ENCODE measurements at regions not wholly inside any gene's neighbourhood (a gene's known extent, or its start where the extent isn't known, plus 50 kb on each side); places are given as distances from the start of the nearest gene placed in this dataset.

GRCh38 chr13:80452279-80452678, 111.4 kb upstream of the SPRY2 start:
- Histone ChIP-seq H3K4me1 (ENCODE audit: control insufficient read depth in 3 of 3, insufficient read depth in 3 of 3, low read length in 3 of 3) (peaks cover 0 to 10% (median 8%) of the 10 kb centered on the region in 3 donors), H3K9me3 (ENCODE audit: control insufficient read depth in 3 of 3, low read length in 3 of 3) (no peaks in the 10 kb centered on the region), H3K27me3 (ENCODE audit: control insufficient read depth in 3 of 3, insufficient read depth in 3 of 3, low read length in 3 of 3) (no peaks in the 10 kb centered on the region)

GRCh38 chr13:80451641-80452040, 110.7 kb upstream of the SPRY2 start:
- peaks cover 0 to 10% (median 8%) of the 10 kb centered on the region in 3 donors for H3K4me1 ChIP-seq (ENCODE audit: control insufficient read depth in 3 of 3, insufficient read depth in 3 of 3, low read length in 3 of 3)
- no peak overlapping the region for H3K9ac ChIP-seq (ENCODE audit: low read depth in 1 of 3, low read length in 3 of 3)

More at GRCh38 chr13:80452279-80452678, 111.4 kb upstream of the SPRY2 start:
- H3K4me3 ChIP-seq (ENCODE audit: low read length in 3 of 3), result no peak overlapping the region
- no peaks in the 10 kb centered on the region for H3K36me3 ChIP-seq (ENCODE audit: control insufficient read depth in 3 of 3, insufficient read depth in 3 of 3, low read length in 3 of 3)
- H3K9ac ChIP-seq (ENCODE audit: low read depth in 1 of 3, low read length in 3 of 3), result no peak overlapping the region
- no peak overlapping the region for H3K27ac ChIP-seq (ENCODE audit: low read depth, low read length)

GRCh38 chr13:80450386-80450785, 109.5 kb upstream of the SPRY2 start:
- Histone ChIP-seq H3K27ac (ENCODE audit: low read depth, low read length) (no peak overlapping the region), H3K27me3 (ENCODE audit: control insufficient read depth in 3 of 3, insufficient read depth in 3 of 3, low read length in 3 of 3) (no peaks in the 10 kb centered on the region), H3K4me3 (ENCODE audit: low read length in 3 of 3) (no peak overlapping the region), H3K9me3 (ENCODE audit: control insufficient read depth in 3 of 3, low read length in 3 of 3) (no peaks in the 10 kb centered on the region), H3K36me3 (ENCODE audit: control insufficient read depth in 3 of 3, insufficient read depth in 3 of 3, low read length in 3 of 3) (no peaks in the 10 kb centered on the region), H3K9ac (ENCODE audit: low read depth in 1 of 3, low read length in 3 of 3) (no peak overlapping the region), H3K4me1 (ENCODE audit: control insufficient read depth in 3 of 3, insufficient read depth in 3 of 3, low read length in 3 of 3) (peaks cover 0 to 10% (median 8%) of the 10 kb centered on the region in 3 donors)

More at GRCh38 chr13:80451641-80452040, 110.7 kb upstream of the SPRY2 start:
- Histone ChIP-seq H3K4me3 (ENCODE audit: low read length in 3 of 3) (no peak overlapping the region), H3K36me3 (ENCODE audit: control insufficient read depth in 3 of 3, insufficient read depth in 3 of 3, low read length in 3 of 3) (no peaks in the 10 kb centered on the region), H3K9me3 (ENCODE audit: control insufficient read depth in 3 of 3, low read length in 3 of 3) (no peaks in the 10 kb centered on the region), H3K27ac (ENCODE audit: low read depth, low read length) (no peak overlapping the region), H3K27me3 (ENCODE audit: control insufficient read depth in 3 of 3, insufficient read depth in 3 of 3, low read length in 3 of 3) (no peaks in the 10 kb centered on the region)

GRCh38 chr13:80448725-80449124, 107.8 kb upstream of the SPRY2 start:
- Histone ChIP-seq H3K36me3 (ENCODE audit: control insufficient read depth in 3 of 3, insufficient read depth in 3 of 3, low read length in 3 of 3) (no peaks in the 10 kb centered on the region), H3K4me3 (ENCODE audit: low read length in 3 of 3) (no peak overlapping the region), H3K4me1 (ENCODE audit: control insufficient read depth in 3 of 3, insufficient read depth in 3 of 3, low read length in 3 of 3) (peaks cover 7 to 23% (median 14%) of the 10 kb centered on the region in 3 donors), H3K9ac (ENCODE audit: low read depth in 1 of 3, low read length in 3 of 3) (no peak overlapping the region), H3K9me3 (ENCODE audit: control insufficient read depth in 3 of 3, low read length in 3 of 3) (no peaks in the 10 kb centered on the region), H3K27ac (ENCODE audit: low read depth, low read length) (no peak overlapping the region), H3K27me3 (ENCODE audit: control insufficient read depth in 3 of 3, insufficient read depth in 3 of 3, low read length in 3 of 3) (no peaks in the 10 kb centered on the region)

DNA sequence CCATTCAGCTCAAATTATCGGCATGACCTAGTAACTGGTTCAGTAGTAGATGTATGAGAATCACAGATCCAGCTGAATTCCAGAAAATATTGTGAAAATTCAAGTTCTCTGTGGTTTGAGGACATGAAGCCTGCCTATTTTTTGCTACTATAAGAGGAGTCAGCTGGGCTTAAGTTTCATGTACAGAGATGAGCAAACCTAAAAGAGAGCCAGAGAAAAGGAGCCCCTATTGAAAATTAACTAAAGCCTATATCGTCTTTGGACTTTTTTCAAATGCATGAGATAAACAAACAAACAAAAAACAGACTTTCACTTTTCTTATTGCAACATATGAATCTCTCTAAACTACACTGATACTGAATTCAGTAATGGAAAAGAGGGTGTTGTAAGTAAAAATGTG, 106.8 kb upstream of the SPRY2 start:
- Histone ChIP-seq H3K36me3 (ENCODE audit: control insufficient read depth in 3 of 3, insufficient read depth in 3 of 3, low read length in 3 of 3) (no peaks in the 10 kb centered on the region), H3K4me1 (ENCODE audit: control insufficient read depth in 3 of 3, insufficient read depth in 3 of 3, low read length in 3 of 3) (peaks cover 7 to 24% (median 14%) of the 10 kb centered on the region in 3 donors), H3K4me3 (ENCODE audit: low read length in 3 of 3) (no peak overlapping the region), H3K27me3 (ENCODE audit: control insufficient read depth in 3 of 3, insufficient read depth in 3 of 3, low read length in 3 of 3) (no peaks in the 10 kb centered on the region), H3K27ac (ENCODE audit: low read depth, low read length) (no peak overlapping the region), H3K9me3 (ENCODE audit: control insufficient read depth in 3 of 3, low read length in 3 of 3) (no peaks in the 10 kb centered on the region), H3K9ac (ENCODE audit: low read depth in 1 of 3, low read length in 3 of 3) (no peak overlapping the region)

- no peak overlapping the region for H3K9ac ChIP-seq (ENCODE audit: low read depth in 1 of 3, low read length in 3 of 3)
- H3K9me3 ChIP-seq (ENCODE audit: control insufficient read depth in 3 of 3, low read length in 3 of 3), result no peaks in the 10 kb centered on the region
- no peak overlapping the region for H3K4me3 ChIP-seq (ENCODE audit: low read length in 3 of 3)
- no peaks in the 10 kb centered on the region for H3K36me3 ChIP-seq (ENCODE audit: control insufficient read depth in 3 of 3, insufficient read depth in 3 of 3, low read length in 3 of 3)
- no peak overlapping the region for H3K27ac ChIP-seq (ENCODE audit: low read depth, low read length)
- H3K27me3 ChIP-seq (ENCODE audit: control insufficient read depth in 3 of 3, insufficient read depth in 3 of 3, low read length in 3 of 3), result no peaks in the 10 kb centered on the region
- peaks cover 7 to 17% (median 13%) of the 10 kb centered on the region in 3 donors for H3K4me1 ChIP-seq (ENCODE audit: control insufficient read depth in 3 of 3, insufficient read depth in 3 of 3, low read length in 3 of 3)
Measured at GRCh38 chr13:80444240-80445015, 103.5 kb upstream of the SPRY2 start.

GRCh38 chr13:80442609-80443008, 101.7 kb upstream of the SPRY2 start:
- no peak overlapping the region for H3K27ac ChIP-seq (ENCODE audit: low read depth, low read length)
- H3K9me3 ChIP-seq (ENCODE audit: control insufficient read depth in 3 of 3, low read length in 3 of 3), result no peaks in the 10 kb centered on the region
- H3K4me3 ChIP-seq (ENCODE audit: low read length in 3 of 3), result no peak overlapping the region
- H3K27me3 ChIP-seq (ENCODE audit: control insufficient read depth in 3 of 3, insufficient read depth in 3 of 3, low read length in 3 of 3), result no peaks in the 10 kb centered on the region
- H3K4me1 ChIP-seq (ENCODE audit: control insufficient read depth in 3 of 3, insufficient read depth in 3 of 3, low read length in 3 of 3), result peaks cover 7 to 14% (median 9%) of the 10 kb centered on the region in 3 donors
- no peaks in the 10 kb centered on the region for H3K36me3 ChIP-seq (ENCODE audit: control insufficient read depth in 3 of 3, insufficient read depth in 3 of 3, low read length in 3 of 3)
- H3K9ac ChIP-seq (ENCODE audit: low read depth in 1 of 3, low read length in 3 of 3), result no peak overlapping the region

DNA sequence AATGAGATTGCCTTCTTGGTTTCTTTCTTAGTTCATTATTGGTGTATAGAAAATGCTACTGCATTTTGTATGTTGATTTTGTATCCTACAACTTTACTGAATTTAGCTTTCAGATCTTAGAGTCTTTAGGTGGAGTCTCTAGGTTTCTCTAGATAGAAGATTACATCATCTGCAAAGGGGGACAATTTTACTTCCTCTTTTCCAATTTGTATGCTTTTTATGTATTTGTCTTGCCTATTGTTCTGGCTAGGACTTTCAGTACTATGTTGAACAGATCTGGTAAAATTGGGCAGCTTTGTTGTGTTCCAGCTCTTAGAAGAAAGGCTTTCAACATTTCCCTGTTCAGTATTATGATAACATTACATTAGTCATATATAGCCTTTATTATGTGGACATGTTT, 101.0 kb upstream of the SPRY2 start:
- Histone ChIP-seq H3K27ac (ENCODE audit: low read depth, low read length) (no peak overlapping the region), H3K9me3 (ENCODE audit: control insufficient read depth in 3 of 3, low read length in 3 of 3) (no peaks in the 10 kb centered on the region), H3K4me3 (ENCODE audit: low read length in 3 of 3) (no peak overlapping the region), H3K9ac (ENCODE audit: low read depth in 1 of 3, low read length in 3 of 3) (no peak overlapping the region), H3K36me3 (ENCODE audit: control insufficient read depth in 3 of 3, insufficient read depth in 3 of 3, low read length in 3 of 3) (no peaks in the 10 kb centered on the region), H3K4me1 (ENCODE audit: control insufficient read depth in 3 of 3, insufficient read depth in 3 of 3, low read length in 3 of 3) (peaks cover 7 to 14% (median 11%) of the 10 kb centered on the region in 3 donors), H3K27me3 (ENCODE audit: control insufficient read depth in 3 of 3, insufficient read depth in 3 of 3, low read length in 3 of 3) (no peaks in the 10 kb centered on the region)

DNA sequence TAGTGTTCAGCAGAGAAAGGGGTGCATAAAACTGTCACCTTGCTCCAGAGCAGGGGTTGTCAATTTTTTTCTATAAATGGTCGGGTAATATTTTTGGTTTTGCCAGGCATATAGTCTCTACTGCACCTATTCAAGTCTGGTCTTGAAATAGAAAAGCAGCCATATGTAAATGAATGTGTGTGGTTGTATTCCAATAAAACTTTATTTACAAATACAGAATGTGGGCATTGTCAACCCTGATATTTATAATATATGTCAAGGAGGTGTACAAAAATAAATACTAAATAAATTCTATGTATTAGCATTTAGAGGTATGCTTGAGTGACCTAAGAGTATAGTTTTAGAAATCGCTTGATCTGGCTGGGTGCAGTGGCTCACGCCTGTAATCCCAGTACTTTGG, 97.6 kb upstream of the SPRY2 start:
- Histone ChIP-seq H3K4me3 (ENCODE audit: low read length in 3 of 3) (no peak overlapping the region), H3K27ac (ENCODE audit: low read depth, low read length) (no peak overlapping the region), H3K9ac (ENCODE audit: low read depth in 1 of 3, low read length in 3 of 3) (no peak overlapping the region), H3K36me3 (ENCODE audit: control insufficient read depth in 3 of 3, insufficient read depth in 3 of 3, low read length in 3 of 3) (no peaks in the 10 kb centered on the region), H3K9me3 (ENCODE audit: control insufficient read depth in 3 of 3, low read length in 3 of 3) (no peaks in the 10 kb centered on the region), H3K27me3 (ENCODE audit: control insufficient read depth in 3 of 3, insufficient read depth in 3 of 3, low read length in 3 of 3) (no peaks in the 10 kb centered on the region), H3K4me1 (ENCODE audit: control insufficient read depth in 3 of 3, insufficient read depth in 3 of 3, low read length in 3 of 3) (peaks cover 0 to 8% (median 0%) of the 10 kb centered on the region in 3 donors)

- Histone ChIP-seq H3K4me1 (ENCODE audit: control insufficient read depth in 3 of 3, insufficient read depth in 3 of 3, low read length in 3 of 3) (peaks cover 0 to 8% (median 0%) of the 10 kb centered on the region in 3 donors), H3K4me3 (ENCODE audit: low read length in 3 of 3) (no peak overlapping the region), H3K27ac (ENCODE audit: low read depth, low read length) (no peak overlapping the region), H3K27me3 (ENCODE audit: control insufficient read depth in 3 of 3, insufficient read depth in 3 of 3, low read length in 3 of 3) (no peaks in the 10 kb centered on the region), H3K9ac (ENCODE audit: low read depth in 1 of 3, low read length in 3 of 3) (no peak overlapping the region), H3K9me3 (ENCODE audit: control insufficient read depth in 3 of 3, low read length in 3 of 3) (no peaks in the 10 kb centered on the region), H3K36me3 (ENCODE audit: control insufficient read depth in 3 of 3, insufficient read depth in 3 of 3, low read length in 3 of 3) (no peaks in the 10 kb centered on the region)
Measured at GRCh38 chr13:80437231-80437630, 96.3 kb upstream of the SPRY2 start.
